SK-N-SH treated with all-trans-retinoic acid at 6 μM for 48 hours (cell line): ENCODE measurements at regions not wholly inside any gene's neighbourhood (a gene's known extent, or its start where the extent isn't known, plus 50 kb on each side); places are given as distances from the start of the nearest gene placed in this dataset.

Source experiments
- CREB5 ChIP-seq: fragments of 250-450 bp; sonication (Bioruptor Pico); IDR thresholded peaks from 2 replicates; pipeline ENCODE4 v1.5.1; 2020; ENCODE audit warnings: low read depth, mild to moderate bottlenecking, moderate library complexity
- CSDC2 ChIP-seq: fragments of 250-450 bp; sonication (Bioruptor Pico); IDR thresholded peaks from 2 replicates; pipeline ENCODE4 v1.5.0; 2020; ENCODE audit warnings: mild to moderate bottlenecking, moderate library complexity
- ISL1 ChIP-seq: fragments of 250-450 bp; sonication (Bioruptor Pico); IDR thresholded peaks from 2 replicates; pipeline ENCODE4 v2.1.2; 2022; ENCODE audit warnings: mild to moderate bottlenecking, moderate library complexity
- PATZ1 ChIP-seq: fragments of 250-450 bp; sonication (Bioruptor Pico); IDR thresholded peaks from 2 replicates; pipeline ENCODE4 v1.8.0; 2020; ENCODE audit warnings: mild to moderate bottlenecking, moderate library complexity, borderline replicate concordance
- POU6F1 ChIP-seq: fragments of 250-450 bp; sonication (Bioruptor Pico); IDR thresholded peaks from 2 replicates; pipeline ENCODE4 v1.8.0; 2021; ENCODE audit warnings: low read depth, mild to moderate bottlenecking, moderate library complexity, borderline replicate concordance
- PPARA ChIP-seq: fragments of 250-450 bp; sonication (Bioruptor Pico); IDR thresholded peaks from 2 replicates; pipeline ENCODE4 v1.5.0; 2020; ENCODE audit warnings: mild to moderate bottlenecking, borderline replicate concordance
- TCF4 ChIP-seq: fragments of 250-450 bp; sonication (Bioruptor Pico); IDR thresholded peaks from 2 replicates; pipeline ENCODE4 v1.8.0; 2021; ENCODE audit warnings: mild to moderate bottlenecking, moderate library complexity, borderline replicate concordance
- TOX ChIP-seq: fragments of 250-450 bp; sonication (Bioruptor Pico); IDR thresholded peaks from 2 replicates; pipeline ENCODE4 v1.8.0; 2021; ENCODE audit warnings: mild to moderate bottlenecking, moderate library complexity, borderline replicate concordance
- TSHZ2 ChIP-seq: fragments of 250-450 bp; sonication (Bioruptor Pico); IDR thresholded peaks from 2 replicates; pipeline ENCODE4 v1.5.0; 2020; ENCODE audit warnings: mild to moderate bottlenecking, moderate library complexity
- ZC3H10 ChIP-seq: fragments of 250-450 bp; sonication (Bioruptor Pico); IDR thresholded peaks from 2 replicates; pipeline ENCODE4 v1.5.1; 2021; ENCODE audit warnings: mild to moderate bottlenecking, moderate library complexity
- ZFP3 ChIP-seq: fragments of 250-450 bp; sonication (Bioruptor Pico); IDR thresholded peaks from 2 replicates; pipeline ENCODE4 v1.5.0; 2020; ENCODE audit warnings: mild to moderate bottlenecking, moderate library complexity
- ZFP30 ChIP-seq: fragments of 450-650 bp; formaldehyde crosslinking; IDR thresholded peaks from 2 replicates; pipeline ENCODE4 v1.5.0; 2022; ENCODE audit warnings: mild to moderate bottlenecking, moderate library complexity
- ZNF565 ChIP-seq: fragments of 450-650 bp; formaldehyde crosslinking; conservative IDR thresholded peaks from 2 replicates; pipeline ENCODE4 v1.5.0; 2020; ENCODE audit warnings: low read depth, mild to moderate bottlenecking, moderate library complexity
- ZNF70 ChIP-seq: fragments of 450-650 bp; formaldehyde crosslinking; IDR thresholded peaks from 2 replicates; pipeline ENCODE4 v1.5.0; 2020; ENCODE audit warnings: mild to moderate bottlenecking, moderate library complexity

DNA sequence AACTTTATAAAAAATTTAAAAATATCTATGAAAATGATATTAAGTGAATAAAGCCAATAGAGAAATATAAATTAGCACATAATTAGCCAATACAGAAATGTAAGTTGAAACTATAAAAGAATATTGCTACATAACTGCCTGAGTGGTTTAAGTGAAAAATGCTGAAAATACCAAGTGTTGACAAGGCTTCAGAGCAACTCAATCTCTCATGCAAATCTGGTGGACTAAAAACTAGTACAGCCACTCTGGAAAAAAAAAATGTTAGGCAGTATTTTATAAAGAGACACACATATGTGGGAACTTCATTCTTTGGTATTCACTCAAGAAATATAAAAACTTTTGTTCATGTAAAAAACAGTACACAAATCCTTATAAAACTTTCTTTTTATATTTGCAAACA lies 833.7 kb upstream of the ROBO1 start:
- TF ChIP-seq ZNF565 (CRISPR knock-in tag) = no peak
- no peak for TF ChIP-seq TSHZ2 (CRISPR knock-in tag)
- no peak for TF ChIP-seq POU6F1 (CRISPR knock-in tag)
- TF ChIP-seq CREB5 = no peak
- TF ChIP-seq TOX (CRISPR knock-in tag) = no peak
- TF ChIP-seq ZNF70 = no peak
- TF ChIP-seq ISL1 (CRISPR knock-in tag) = no peak
- no peak for TF ChIP-seq CSDC2
- no peak for TF ChIP-seq ZFP3
- TF ChIP-seq ZFP30 (CRISPR knock-in tag) = no peak
- TF ChIP-seq PATZ1 (CRISPR knock-in tag) = no peak
- no peak for TF ChIP-seq ZC3H10 (CRISPR knock-in tag)
- no peak for TF ChIP-seq PPARA (CRISPR knock-in tag)
- no peak for TF ChIP-seq TCF4
